ENCODE measurements at regions not wholly inside any gene's neighbourhood (a gene's known extent, or its start where the extent isn't known, plus 50 kb on each side); places are given as distances from the start of the nearest gene placed in this dataset.

GRCh38 chr5:87899721-87900131 lies 368.9 kb downstream of the TMEM161B start:
- no peak for TF ChIP-seq CTCF (IDR thresholded peaks at IDR 0.05; ENCODE audit: low read depth, low read length)
- no peak overlapping the region for H3K4me3 ChIP-seq (ENCODE audit: low read depth, low read length)

- TF ChIP-seq CTCF (IDR thresholded peaks at IDR 0.05; ENCODE audit: low read depth, low read length): no peak
- no peak overlapping the region for H3K4me3 ChIP-seq (ENCODE audit: low read depth, low read length)
Measured at GRCh38 chr5:87899208-87899661, 369.4 kb downstream of the TMEM161B start.

- no peak for TF ChIP-seq CTCF (IDR thresholded peaks at IDR 0.05; ENCODE audit: low read depth, low read length)
Measured at GRCh38 chr5:87898574-87898973, 370.1 kb downstream of the TMEM161B start.

GRCh38 chr5:87888139-87888538 lies 380.5 kb downstream of the TMEM161B start:
- no peak overlapping the region for H3K4me3 ChIP-seq (ENCODE audit: low read depth, low read length)
- TF ChIP-seq CTCF (IDR thresholded peaks at IDR 0.05; ENCODE audit: low read depth, low read length): no peak

More at GRCh38 chr5:87898574-87898973, 370.1 kb downstream of the TMEM161B start:
- H3K4me3 ChIP-seq (ENCODE audit: low read depth, low read length): no peak overlapping the region

GRCh38 chr5:87887247-87887646 lies 381.4 kb downstream of the TMEM161B start:
- H3K4me3 ChIP-seq (ENCODE audit: low read depth, low read length): no peak overlapping the region
- TF ChIP-seq CTCF (IDR thresholded peaks at IDR 0.05; ENCODE audit: low read depth, low read length): no peak

GRCh38 chr5:87886164-87886563 lies 382.5 kb downstream of the TMEM161B start:
- TF ChIP-seq CTCF (IDR thresholded peaks at IDR 0.05; ENCODE audit: low read depth, low read length): no peak
- H3K4me3 ChIP-seq (ENCODE audit: low read depth, low read length): no peak overlapping the region

- H3K4me3 ChIP-seq (ENCODE audit: low read depth, low read length): no peak overlapping the region
- TF ChIP-seq CTCF (IDR thresholded peaks at IDR 0.05; ENCODE audit: low read depth, low read length): no peak
Measured at GRCh38 chr5:87885758-87886157, 382.9 kb downstream of the TMEM161B start.
